ENCODE measurements at regions not wholly inside any gene's neighbourhood (a gene's known extent, or its start where the extent isn't known, plus 50 kb on each side); places are given as distances from the start of the nearest gene placed in this dataset.

DNA sequence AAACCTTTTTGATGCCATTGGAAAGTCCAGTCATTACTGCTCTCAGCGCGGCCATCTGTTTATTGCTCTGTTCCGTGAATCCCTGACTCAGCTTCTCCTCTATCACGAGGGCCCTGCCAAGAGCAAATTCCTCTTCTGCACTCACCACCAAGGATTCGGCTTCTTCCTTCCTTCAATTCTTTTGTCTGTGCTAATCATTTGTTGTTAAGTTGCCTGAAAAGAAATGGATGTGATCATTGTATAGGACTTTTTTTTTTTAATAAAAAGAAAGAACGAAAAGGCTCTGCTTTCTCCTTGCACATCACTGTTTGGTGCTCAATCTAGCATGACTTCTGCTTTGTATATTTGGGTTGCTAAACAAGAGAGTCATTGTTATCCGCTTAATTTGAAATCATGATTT is 128.7 kb upstream of the PIK3R1 start:
- TF ChIP-seq, protein P1, sequence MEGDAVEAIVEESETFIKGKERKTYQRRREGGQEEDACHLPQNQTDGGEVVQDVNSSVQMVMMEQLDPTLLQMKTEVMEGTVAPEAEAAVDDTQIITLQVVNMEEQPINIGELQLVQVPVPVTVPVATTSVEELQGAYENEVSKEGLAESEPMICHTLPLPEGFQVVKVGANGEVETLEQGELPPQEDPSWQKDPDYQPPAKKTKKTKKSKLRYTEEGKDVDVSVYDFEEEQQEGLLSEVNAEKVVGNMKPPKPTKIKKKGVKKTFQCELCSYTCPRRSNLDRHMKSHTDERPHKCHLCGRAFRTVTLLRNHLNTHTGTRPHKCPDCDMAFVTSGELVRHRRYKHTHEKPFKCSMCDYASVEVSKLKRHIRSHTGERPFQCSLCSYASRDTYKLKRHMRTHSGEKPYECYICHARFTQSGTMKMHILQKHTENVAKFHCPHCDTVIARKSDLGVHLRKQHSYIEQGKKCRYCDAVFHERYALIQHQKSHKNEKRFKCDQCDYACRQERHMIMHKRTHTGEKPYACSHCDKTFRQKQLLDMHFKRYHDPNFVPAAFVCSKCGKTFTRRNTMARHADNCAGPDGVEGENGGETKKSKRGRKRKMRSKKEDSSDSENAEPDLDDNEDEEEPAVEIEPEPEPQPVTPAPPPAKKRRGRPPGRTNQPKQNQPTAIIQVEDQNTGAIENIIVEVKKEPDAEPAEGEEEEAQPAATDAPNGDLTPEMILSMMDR (conservative IDR thresholded peaks at IDR 0.05) = no peak
- no peak overlapping the region for H3K18ac ChIP-seq (ENCODE audit: insufficient read length, low read depth, low read length)
- no peaks in the 10 kb centered on the region for H3K27me3 ChIP-seq (ENCODE audit: insufficient read depth, low read length)
- H3K14ac ChIP-seq (ENCODE audit: insufficient read depth, low read length) = no peak overlapping the region
- H3K4ac ChIP-seq (ENCODE audit: low read depth, low read length) = no peak overlapping the region
- no peak overlapping the region for H2BK12ac ChIP-seq (ENCODE audit: insufficient read length, low read depth, low read length)
- H4K8ac ChIP-seq (replicated peaks; ENCODE audit: insufficient read length, low read depth, low read length) = no peak overlapping the region
- Mint-ChIP-seq H3K9me3 (peaks cover 0 to 6% of the 10 kb centered on the region in 2 experiments; a peak in 2 of 5 replicates), H3K36me3 (ENCODE audit: insufficient read depth in 1 of 3, low read depth in 3 of 3) (peaks cover 0 to 5% (median 0%) of the 10 kb centered on the region in 3 experiments; a peak in 4 of 7 replicates), H3K4me1 (no peaks in the 10 kb centered on the region), H3K4me3 (no peak overlapping the region), H3K27me3 (ENCODE audit: low read depth) (peaks cover 1% of the 10 kb centered on the region; the same call in 1 of the 2 replicates), H3K27ac (no peak overlapping the region)
- H3K79me1 ChIP-seq (ENCODE audit: insufficient read depth, low read depth, low read length, poor library complexity, severe bottlenecking) = no peaks in the 10 kb centered on the region
- no peak overlapping the region for H3K23ac ChIP-seq (ENCODE audit: insufficient read length, low read depth, low read length)
- H4K91ac ChIP-seq (ENCODE audit: insufficient read length, low read depth, low read length) = no peak overlapping the region
- no peak overlapping the region for H2AK5ac ChIP-seq (ENCODE audit: insufficient read length, low read length)
- H3K27ac ChIP-seq (ENCODE audit: insufficient read length, low read depth, low read length) = no peak overlapping the region
- no peak overlapping the region for H3K9ac ChIP-seq (ENCODE audit: extremely low read depth, insufficient read length, low read length)
- no peaks in the 10 kb centered on the region for H3K79me2 ChIP-seq (ENCODE audit: insufficient read depth, low read length)
- H2BK120ac ChIP-seq (ENCODE audit: low read depth, low read length, poor library complexity, severe bottlenecking) = no peak overlapping the region
- no peak overlapping the region for H4K5ac ChIP-seq (ENCODE audit: insufficient read length, low read depth, low read length)
- no peaks in the 10 kb centered on the region for H3K23me2 ChIP-seq (ENCODE audit: insufficient read length, low read depth, low read length, poor library complexity, severe bottlenecking)
- H3K9me3 ChIP-seq (ENCODE audit: control insufficient read depth, low read depth, low read length) = no peaks in the 10 kb centered on the region
- no peak overlapping the region for H2AFZ ChIP-seq (ENCODE audit: low read length)
- no peak for DNase-seq
- H2BK15ac ChIP-seq (ENCODE audit: low read depth, low read length) = no peak overlapping the region
- no peaks in the 10 kb centered on the region for H4K20me1 ChIP-seq (ENCODE audit: control insufficient read depth, insufficient read depth, insufficient read length)
- no peaks in the 10 kb centered on the region for H3K4me1 ChIP-seq (ENCODE audit: insufficient read depth, low read length)
- no peak overlapping the region for H2BK5ac ChIP-seq (ENCODE audit: insufficient read length, low read length)
- no peak overlapping the region for H3T11ph ChIP-seq (ENCODE audit: low read length)
- no peak overlapping the region for H3K4me2 ChIP-seq (ENCODE audit: insufficient read depth, insufficient read length, low read length)
- H2BK20ac ChIP-seq (ENCODE audit: low read depth, low read length, poor library complexity, severe bottlenecking) = no peak overlapping the region
- H3K56ac ChIP-seq (ENCODE audit: insufficient read length, low read depth, low read length) = no peak overlapping the region
- no CpG with 5 or more reads among the region's 7 CpGs for WGBS (ENCODE audit: extremely low coverage, insufficient read length, low lambda C conversion rate)
